ENCODE measurements at regions not wholly inside any gene's neighbourhood (a gene's known extent, or its start where the extent isn't known, plus 50 kb on each side); places are given as distances from the start of the nearest gene placed in this dataset.
"Not testable (repeated sequence)": the region's sequence is repeated elsewhere in the genome, so short reads cannot be mapped to it uniquely, and the experiment has no call there.

DNA sequence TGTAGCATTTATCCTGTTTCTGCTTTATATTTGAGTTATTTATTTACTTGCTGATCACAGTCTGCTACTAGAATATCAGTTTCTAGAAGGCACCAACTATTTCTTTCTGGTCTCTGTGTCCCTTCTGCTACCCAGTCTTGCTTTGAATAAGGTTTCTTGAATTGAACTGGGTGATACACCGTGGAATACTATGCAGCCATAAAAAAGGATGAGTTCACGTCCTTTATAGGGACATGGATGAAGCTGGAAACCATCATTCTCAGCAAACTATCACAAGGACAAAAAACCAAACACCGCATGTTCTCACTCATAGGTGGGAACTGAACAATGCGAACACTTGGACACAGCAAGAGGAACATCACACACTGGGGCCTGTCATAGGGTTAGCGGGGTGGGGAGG is 109.6 kb upstream of the PLXNA2 start:
- TF ChIP-seq, protein P1, sequence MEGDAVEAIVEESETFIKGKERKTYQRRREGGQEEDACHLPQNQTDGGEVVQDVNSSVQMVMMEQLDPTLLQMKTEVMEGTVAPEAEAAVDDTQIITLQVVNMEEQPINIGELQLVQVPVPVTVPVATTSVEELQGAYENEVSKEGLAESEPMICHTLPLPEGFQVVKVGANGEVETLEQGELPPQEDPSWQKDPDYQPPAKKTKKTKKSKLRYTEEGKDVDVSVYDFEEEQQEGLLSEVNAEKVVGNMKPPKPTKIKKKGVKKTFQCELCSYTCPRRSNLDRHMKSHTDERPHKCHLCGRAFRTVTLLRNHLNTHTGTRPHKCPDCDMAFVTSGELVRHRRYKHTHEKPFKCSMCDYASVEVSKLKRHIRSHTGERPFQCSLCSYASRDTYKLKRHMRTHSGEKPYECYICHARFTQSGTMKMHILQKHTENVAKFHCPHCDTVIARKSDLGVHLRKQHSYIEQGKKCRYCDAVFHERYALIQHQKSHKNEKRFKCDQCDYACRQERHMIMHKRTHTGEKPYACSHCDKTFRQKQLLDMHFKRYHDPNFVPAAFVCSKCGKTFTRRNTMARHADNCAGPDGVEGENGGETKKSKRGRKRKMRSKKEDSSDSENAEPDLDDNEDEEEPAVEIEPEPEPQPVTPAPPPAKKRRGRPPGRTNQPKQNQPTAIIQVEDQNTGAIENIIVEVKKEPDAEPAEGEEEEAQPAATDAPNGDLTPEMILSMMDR (IDR thresholded peaks at IDR 0.05), result not testable (repeated sequence)
- TF ChIP-seq ZFX (IDR thresholded peaks at IDR 0.05; ENCODE audit: borderline replicate concordance), result not testable (repeated sequence)
